Embryonic facial prominence (tissue), 1 donor: ENCODE measurements at regions not wholly inside any gene's neighbourhood (a gene's known extent, or its start where the extent isn't known, plus 50 kb on each side); places are given as distances from the start of the nearest gene placed in this dataset.

Experiments used
- DNase-seq: peaks from one replicate; pipeline ENCODE4 v3.0.0-alpha.2; 2016; ENCODE audit errors: extremely low spot score

DNA sequence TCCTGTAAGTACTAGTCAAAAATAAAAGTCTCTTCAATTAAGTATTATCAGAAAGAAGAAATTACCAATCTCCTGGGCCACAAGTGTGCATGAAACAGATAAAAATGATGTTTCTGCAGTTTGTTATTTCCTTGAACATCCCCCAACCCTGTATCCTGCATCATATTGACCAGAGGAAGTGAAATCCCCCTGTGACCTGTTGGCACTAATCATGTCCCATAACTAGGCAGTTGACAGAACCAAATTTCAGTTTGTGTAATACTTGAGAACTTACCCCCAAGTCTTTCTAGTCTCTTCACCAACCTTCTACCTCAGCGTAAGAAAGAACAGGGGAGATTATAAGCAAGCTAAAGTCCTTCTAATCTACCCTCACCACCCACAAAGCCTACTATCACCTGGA lies 368.2 kb upstream of the PDE4D start:
- DNase-seq: no peak

DNA sequence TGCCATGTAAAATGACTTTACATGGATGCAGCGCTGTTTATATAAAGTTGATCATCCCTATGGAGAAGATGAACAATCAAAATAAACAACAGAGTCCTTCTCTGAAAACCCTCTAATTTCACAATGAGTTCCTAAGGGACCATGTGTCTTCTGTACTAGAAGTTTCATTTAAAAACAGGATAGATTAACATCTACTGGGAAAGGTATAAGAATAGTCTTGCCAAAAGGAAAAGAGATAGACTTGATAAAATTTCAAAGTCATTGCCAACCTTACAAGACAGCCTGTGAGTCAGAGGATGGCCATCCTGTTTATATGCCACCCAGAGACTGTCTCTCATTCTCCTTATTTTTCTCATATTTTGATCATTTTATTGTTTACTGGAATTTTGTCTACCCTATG lies 367.1 kb upstream of the PDE4D start:
- DNase-seq: no peak

DNA sequence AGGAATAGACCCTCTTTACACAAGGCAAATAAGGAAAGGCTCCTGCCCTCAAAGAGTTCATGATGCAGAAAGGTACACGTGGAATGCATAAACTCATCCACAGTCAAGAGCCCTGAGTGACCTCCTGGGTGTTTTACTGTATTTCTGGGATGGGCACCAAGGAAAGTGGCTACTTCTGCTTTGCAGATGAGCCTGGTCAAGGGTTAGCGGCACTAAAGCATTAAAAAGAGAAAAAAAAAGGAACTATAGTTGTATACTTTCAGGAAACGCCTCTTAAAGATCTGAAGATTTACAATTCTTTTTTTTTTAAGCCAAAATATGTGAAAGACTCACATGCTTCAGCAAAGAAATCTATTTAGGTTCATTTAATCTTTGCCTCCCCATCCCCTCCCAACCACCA lies 366.2 kb upstream of the PDE4D start:
- no peak for DNase-seq

DNA sequence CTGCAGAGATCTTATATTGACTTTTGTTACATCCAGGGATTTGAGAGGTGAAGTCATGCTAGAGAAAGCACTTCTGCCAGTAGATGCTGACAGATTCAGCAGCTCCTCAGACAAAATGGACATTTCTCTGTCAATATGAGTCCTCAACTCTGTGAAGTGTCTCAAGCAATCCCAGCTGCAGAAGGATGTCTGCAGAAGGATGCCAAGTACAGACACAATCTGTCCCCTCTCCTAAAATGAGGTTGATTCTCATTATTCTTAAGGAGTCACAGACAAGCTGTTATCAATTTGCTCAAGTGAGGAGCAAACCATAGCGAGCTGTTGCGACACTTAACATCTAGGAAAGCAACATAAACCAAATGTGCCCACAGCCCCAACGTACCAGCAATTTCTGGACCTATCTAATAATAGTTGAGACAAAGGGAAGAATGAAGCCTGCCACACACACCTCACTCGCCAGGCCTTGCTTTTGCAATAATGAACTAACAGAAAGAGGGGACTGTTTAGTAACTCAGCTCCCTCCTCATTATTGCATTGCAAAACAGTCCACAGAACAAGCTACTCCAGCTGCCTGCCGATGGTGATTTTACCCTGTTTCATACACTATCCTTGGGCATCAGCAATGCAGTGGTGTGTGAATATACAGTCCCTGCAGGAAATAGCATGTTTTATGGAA lies 364.2 kb upstream of the PDE4D start:
- DNase-seq: no peak

DNA sequence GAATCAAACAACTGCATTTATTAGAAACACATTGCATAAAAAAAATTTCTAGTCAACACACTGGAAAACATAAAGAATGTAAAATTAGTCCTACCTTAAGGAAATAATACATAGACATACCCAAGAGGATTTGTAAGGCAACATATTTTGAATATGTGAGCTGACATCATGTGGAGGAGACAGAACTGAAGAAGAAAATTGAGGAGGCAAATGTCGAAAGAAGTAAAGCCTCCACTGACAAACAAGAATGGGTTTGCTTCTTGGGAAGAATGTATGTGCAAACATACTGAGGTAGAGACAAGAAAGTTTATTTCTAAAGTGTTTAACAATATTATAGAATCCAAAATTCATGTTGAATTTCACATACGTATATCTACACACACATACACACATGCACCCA lies 363.0 kb upstream of the PDE4D start:
- DNase-seq: no peak

DNA sequence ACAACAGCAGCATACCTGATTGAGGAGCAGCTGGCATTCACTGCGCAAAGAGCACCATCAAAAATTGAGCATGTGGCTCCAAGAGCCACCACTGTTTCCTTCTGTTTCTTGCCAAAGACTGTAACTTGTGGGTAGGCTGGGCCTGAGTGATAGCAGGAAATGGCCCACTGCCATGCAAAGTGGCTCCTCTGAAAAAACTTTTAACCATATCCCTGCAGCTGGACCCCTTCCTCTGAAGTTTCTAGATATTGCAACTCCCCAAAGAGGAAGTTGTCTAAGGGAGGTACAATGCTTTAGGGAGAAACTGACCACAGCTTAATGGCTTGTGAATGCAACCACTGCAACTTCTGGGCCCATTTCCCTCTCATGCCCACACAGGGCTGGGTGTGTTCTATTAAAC lies 355.4 kb upstream of the PDE4D start:
- no peak for DNase-seq

DNA sequence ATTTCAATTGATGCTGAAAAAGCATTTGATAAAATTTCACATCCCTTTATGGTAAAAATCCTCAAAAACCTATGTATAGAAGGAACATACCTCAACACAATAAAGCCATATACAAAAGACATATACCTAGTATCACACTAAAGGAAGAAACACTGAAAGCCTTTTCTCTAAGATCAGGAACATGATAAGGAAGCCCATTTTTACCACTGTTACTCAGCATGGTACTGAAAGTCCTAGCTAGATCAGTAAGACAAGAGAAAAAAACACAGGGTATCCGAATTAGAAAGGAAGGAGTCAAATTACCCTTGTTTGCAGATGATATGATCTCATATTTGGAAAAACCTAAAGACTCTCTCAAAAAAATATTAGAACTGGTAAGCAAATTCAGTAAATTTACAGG lies 350.2 kb upstream of the PDE4D start:
- DNase-seq: no peak

DNA sequence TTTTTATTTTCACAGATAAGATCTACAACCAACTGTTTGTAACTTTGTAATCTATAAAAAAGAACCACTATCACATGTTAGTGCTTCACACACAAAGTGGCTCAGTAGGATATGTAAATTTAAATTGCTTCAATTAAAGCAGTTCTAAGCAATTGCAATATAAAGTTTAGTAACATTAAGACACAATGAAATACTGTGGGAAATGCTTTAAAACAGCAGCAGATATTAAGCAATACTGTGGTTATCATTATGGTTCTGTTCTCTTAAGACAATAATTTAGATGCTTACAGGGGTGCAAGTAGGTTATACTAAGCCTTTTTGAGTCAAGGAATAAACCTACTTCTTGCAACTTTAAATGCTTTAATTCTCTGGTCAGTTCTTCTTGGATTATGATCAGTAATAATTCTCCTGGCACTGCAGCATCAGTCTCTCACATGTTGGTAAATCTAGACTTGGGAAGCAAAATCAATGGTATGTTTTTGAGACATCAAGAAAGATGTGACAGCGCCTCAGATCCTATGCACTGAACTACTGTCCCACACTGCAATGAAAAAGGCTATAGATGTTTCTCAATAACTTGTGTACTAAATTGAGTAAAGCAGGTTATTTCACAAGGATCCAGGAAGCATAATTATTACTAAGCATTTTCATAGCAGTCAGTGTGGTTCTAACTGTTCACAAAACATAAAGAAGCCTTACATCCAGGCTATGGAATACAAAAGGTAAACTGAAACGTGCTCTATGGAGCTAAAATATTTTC lies 338.7 kb upstream of the PDE4D start:
- no peak for DNase-seq

DNA sequence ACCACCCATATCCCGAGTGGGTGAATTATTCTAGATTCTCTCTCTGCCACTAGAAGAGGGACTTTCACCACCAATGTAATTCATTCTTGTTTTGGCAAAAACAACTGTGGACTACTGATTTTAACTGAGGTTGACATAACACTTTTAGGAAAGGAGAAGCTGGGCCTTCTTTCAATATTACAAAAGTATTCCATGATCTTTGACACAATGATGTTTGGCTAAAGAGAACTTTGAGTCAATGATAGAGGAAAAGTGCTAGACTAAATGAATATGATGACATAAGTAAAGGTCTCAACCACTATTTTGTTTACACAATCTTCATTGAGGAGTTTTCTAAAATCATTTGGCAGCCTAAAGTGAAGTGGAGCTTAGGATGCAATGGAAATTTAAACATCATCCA lies 336.9 kb upstream of the PDE4D start:
- no peak for DNase-seq

DNA sequence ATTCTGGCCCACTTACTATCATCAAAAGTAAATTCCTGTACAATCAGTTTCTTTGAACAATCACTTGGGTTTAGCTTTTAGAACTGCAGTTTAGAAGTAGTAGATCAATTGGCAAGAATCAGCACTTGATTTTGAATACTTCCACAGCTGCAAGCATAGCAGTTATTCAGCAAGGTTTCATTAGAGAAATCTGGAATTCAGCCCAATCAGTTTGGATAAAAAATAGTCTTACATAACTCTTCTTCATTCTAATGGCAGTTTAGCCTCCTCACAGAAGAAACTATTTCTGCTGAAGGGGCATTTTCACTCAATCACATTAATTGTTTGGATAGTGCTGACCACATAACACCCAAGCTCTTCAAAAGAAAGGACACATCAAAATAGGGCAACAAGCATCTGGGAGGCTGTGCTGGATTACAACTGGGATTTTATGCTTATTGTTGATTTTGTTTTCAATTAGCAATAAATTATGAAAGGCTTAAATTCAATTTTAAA lies 336.2 kb upstream of the PDE4D start:
- no peak for DNase-seq

DNA sequence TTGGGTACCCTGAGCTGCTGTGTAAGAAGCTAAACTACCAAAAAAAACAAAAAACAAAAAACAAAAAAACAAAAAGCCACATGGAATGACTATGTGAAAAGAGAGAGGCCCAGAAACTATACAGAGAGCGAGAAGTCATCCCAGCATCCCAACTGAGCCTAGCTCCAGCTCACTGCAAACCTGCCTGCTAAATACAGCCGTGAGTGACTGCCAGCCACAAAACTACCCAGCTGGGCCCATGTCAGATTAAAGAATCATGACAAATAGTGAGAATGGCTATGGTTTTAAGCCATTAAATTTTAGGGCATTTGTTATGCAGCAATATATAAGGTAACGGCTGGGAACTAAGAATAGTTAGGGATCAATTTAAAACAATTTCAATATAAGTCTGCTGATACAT lies 335.1 kb upstream of the PDE4D start:
- DNase-seq: no peak

DNA sequence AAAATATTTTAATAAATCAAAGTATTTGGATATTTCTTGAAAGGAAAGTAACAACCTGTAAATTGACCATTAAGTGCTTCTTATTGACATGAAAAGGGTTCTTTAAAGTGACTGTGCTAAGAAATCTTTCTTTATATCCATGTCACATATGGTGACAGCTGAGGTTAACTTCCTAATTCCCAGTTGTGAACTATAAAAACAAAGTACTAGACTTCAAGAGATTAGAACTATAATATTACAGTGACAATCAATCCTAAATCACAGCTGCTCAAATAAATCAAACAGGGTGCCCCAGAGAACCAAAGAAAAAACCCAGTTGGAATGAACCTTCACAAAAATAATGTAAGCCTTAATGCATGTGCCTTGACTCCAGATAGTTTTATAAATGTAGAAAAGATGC lies 332.6 kb upstream of the PDE4D start:
- no peak for DNase-seq

DNA sequence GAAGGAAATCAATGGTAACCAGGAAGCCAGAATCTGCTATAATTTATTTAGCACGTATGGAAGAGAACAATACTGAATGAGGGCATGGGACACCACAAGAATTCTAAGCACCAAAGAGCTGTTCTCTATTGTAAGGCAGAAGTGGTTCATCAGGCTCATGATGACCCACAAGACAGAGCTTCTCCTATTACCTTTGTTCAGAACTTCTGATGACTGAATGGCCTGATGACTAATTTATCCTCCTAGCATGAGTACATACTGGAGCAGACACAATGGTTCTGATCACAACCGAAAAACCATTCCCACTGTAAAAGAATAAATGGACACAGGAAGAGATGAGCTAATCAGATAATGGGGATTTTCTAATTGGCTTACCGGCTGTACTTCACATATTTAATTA lies 329.8 kb upstream of the PDE4D start:
- no peak for DNase-seq

DNA sequence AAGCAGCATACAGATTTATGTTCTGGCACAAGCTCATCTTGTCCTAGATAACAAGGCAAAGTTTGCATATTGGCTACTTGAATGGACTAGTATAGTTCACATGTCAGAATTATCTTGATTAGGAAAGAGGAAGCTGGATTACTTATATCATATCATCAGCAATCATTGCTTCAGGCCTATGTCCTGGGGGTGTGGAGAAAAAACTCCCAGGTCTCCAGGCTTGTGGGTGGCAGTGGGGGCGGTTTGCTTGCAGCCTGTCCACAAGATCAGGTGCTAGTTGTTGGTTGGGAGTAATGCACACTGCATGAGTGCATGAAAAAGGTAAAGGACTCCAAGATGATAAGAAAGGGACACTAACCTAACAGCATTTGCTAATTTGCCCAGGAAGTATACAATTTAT lies 326.4 kb upstream of the PDE4D start:
- no peak for DNase-seq

DNA sequence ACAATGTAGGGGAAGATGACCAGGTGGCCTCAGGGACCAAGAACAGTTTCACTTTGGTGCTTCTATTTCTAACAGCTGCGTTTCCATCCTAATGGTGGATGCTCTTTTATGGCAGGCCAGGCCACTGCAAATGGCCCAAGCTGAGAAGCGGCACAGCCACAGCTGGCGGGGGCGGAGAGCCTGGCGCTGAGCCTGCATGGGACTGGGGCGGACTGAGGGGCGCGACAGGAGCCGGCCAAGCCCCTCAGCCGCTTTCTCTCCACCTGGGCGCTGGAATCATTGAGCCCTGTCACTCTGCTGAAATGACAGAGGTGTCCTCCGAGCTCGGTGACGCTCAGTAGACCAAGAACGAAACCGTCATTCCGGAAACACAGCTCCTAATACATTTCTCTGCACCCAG lies 317.3 kb upstream of the PDE4D start:
- no peak for DNase-seq

DNA sequence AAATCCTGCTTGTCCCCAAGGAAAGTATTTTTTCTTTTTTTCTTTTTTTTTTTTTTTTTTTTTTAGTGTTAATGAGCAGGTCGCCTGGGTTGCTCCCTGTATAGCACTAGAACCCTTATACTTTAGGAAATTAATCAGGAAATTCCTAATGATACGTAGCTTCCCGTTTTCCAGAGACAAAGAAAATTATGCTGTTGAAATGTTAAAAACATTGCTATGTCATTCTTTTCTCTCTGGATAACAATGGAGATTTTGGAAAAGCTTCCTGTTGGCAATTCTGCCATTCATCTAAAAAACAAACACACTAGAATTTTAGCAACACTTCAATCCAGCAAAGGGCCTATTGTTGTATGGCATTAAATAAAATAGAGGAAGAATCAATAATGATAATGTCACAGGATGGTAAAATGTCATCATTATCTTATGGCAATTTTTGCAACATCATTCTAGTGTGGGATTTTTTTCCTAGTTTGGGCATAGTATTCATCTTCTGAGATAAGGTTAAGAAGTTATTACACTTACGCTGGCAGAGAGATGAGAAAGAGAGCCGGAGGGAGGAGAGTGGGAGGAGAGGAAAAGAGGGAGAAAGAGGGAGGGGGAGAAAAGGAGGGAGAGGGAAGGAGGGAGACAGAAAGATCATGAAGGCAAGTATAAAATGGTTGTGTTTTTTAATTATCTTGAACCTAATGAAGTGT lies 315.8 kb upstream of the PDE4D start:
- DNase-seq: no peak

DNA sequence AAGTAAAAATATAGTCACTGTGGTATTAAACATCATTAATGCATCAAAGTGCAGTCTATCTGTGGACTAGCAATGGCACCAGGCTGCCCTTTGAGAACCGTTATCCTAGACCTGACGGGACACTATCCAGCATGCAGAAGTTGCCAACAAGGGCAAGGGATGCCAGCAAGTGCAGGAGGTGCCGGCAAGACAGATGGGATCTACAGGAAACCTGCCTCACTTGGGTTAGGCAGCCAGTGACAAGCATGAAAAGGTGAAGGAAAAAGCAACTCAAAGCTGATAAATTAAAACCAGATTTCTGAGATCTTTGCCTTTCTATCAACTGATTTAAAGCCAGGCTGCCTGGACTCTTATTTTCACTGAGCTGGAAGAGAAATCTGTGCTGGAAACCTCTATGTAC lies 315.2 kb upstream of the PDE4D start:
- no peak for DNase-seq

DNA sequence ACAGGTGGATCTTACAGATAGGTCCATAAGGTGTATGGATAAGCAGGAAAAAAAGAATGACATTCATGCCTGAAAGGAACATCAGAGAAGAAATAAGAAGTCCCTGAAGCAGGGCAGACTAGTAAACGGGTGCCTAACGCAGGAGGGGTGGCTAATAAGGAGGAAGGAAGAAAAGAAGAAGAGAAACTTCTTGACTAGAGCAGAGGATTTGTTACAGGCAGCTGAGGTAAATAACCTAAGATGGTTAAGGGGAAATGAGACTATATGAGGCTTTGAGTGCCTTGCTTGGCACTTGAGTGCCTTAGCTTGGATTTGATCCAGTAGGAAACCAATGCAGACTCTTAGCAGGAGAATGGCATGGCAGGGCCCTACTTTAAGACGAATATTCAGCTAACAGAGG lies 313.5 kb upstream of the PDE4D start:
- DNase-seq: no peak

DNA sequence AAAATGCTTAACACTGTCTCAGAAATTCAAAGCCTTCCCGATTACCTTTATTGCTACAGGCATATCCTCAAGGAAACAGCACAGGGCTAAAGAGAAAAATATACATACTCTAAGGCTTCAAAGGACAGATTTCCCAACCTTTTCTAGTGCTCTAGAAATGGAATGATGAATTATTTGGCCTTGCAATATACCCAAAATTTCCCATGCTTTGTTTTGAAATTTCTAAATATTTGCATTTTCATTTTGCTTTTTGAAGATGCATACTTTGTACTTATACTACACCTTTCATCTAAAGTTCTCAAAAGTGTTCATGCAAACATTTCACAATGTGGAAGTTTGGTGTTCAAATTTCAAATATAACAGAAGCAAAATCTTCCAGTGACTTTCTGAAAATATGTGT lies 312.7 kb upstream of the PDE4D start:
- no peak for DNase-seq

DNA sequence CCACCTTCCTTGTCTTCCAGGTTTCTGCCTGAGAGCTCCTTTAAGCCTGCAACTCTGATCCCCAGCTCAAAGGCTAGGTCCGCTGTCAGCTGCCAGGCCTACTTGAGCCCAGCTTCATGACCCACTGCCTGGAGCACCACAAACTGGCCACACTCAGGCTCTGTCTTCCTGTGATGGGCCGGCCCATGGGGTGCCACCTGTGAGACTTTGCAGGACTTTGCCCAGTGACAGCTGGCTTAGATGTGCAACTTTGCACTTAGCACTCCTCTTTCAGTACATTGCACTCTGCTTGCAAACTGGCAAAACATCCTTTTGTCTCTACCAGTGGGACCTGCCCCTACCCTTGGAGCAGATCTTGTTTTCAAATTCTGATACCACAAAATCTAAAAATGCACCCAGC lies 311.5 kb upstream of the PDE4D start:
- DNase-seq: no peak

DNA sequence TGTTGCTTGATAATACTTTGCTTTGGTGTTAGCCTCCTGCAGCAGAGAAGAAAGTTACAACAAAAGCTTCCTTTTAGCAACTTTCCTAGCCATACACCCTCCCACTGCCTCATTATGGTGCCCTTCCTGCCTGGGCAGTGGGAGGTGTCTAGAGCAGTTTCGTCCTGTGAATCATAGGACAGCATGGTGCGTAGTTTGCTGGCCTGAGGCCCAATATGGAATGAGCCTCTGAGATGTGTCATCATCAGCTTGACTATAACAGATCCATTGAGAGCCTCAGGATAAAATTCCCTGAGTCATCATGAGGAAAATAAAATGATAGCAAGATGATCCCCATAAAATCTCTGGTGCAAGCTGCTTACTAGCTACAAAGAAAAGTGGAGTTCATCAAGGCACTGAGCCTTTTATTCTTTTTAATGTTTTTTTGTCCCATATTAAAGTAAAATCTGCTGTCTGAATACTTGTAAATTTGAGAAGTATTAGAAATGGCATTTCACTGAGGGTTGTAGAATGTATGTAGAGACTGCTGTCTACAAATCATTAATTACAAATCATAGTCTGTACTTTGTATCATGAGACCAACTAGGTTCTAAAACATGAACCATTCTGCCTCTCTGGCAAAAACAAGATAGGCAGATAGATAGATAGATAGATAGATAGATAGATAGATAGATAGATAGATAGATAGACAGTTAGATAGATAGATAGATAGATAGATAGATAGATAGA lies 303.0 kb upstream of the PDE4D start:
- no peak for DNase-seq

DNA sequence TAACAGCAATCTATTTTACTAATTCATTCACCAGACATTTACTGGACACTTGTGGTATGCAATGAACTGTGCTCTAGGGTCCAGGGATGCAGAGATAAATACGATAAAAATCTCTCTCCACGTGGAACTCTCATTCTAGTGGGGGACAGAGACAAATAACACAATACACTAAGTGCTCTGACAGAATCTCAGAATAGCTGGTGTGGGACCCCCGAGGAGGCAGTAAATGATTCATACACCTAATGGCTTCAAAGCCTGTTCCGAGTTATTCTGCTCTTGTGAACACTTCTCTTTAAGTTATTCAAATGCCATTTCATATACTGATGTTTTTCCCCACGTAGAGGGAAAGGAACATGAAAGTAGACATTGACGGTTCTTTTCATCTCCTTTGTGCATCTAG lies 302.0 kb upstream of the PDE4D start:
- DNase-seq: no peak
